ENCODE measurements at regions not wholly inside any gene's neighbourhood (a gene's known extent, or its start where the extent isn't known, plus 50 kb on each side); places are given as distances from the start of the nearest gene placed in this dataset.

GRCh38 chr10:129090165-129090564 is 376.9 kb upstream of the MGMT start:
- DNase-seq (ENCODE audit: low read depth in 2 of 3, low spot score in 1 of 3) = no peak

- DNase-seq (ENCODE audit: low read depth in 2 of 3, low spot score in 1 of 3) = no peak
Measured at GRCh38 chr10:129090618-129091366, 376.2 kb upstream of the MGMT start.

- no peak for DNase-seq (ENCODE audit: low read depth in 2 of 3, low spot score in 1 of 3)
Measured at GRCh38 chr10:129093641-129094040, 373.4 kb upstream of the MGMT start.

- DNase-seq (ENCODE audit: low read depth in 2 of 3, low spot score in 1 of 3) = no peak
Measured at GRCh38 chr10:129094233-129094632, 372.8 kb upstream of the MGMT start.

- DNase-seq (ENCODE audit: low read depth in 2 of 3, low spot score in 1 of 3) = no peak
Measured at GRCh38 chr10:129094861-129095260, 372.2 kb upstream of the MGMT start.

- DNase-seq (ENCODE audit: low read depth in 2 of 3, low spot score in 1 of 3) = no peak
Measured at GRCh38 chr10:129095680-129096064, 371.4 kb upstream of the MGMT start.

GRCh38 chr10:129096065-129096984 is 370.7 kb upstream of the MGMT start:
- DNase-seq (ENCODE audit: low read depth in 2 of 3, low spot score in 1 of 3) = no peak

GRCh38 chr10:129097776-129098330 is 369.2 kb upstream of the MGMT start:
- no peak for DNase-seq (ENCODE audit: low read depth in 2 of 3, low spot score in 1 of 3)

GRCh38 chr10:129098517-129098916 is 368.5 kb upstream of the MGMT start:
- no peak for DNase-seq (ENCODE audit: low read depth in 2 of 3, low spot score in 1 of 3)

- DNase-seq (ENCODE audit: low read depth in 2 of 3, low spot score in 1 of 3) = no peak
Measured at GRCh38 chr10:129099486-129099885, 367.6 kb upstream of the MGMT start.

- DNase-seq (ENCODE audit: low read depth in 2 of 3, low spot score in 1 of 3) = no peak
Measured at GRCh38 chr10:129099992-129100391, 367.0 kb upstream of the MGMT start.

GRCh38 chr10:129101232-129101980 is 365.6 kb upstream of the MGMT start:
- DNase-seq (ENCODE audit: low read depth in 2 of 3, low spot score in 1 of 3) = no peak

GRCh38 chr10:129102906-129103693 is 363.9 kb upstream of the MGMT start:
- DNase-seq (ENCODE audit: low read depth in 2 of 3, low spot score in 1 of 3) = no peak

- no peak for DNase-seq (ENCODE audit: low read depth in 2 of 3, low spot score in 1 of 3)
Measured at GRCh38 chr10:129104266-129105045, 362.6 kb upstream of the MGMT start.

- DNase-seq (ENCODE audit: low read depth in 2 of 3, low spot score in 1 of 3) = no peak
Measured at GRCh38 chr10:129105266-129105665, 361.8 kb upstream of the MGMT start.

GRCh38 chr10:129106314-129106713 is 360.7 kb upstream of the MGMT start:
- DNase-seq (ENCODE audit: low read depth in 2 of 3, low spot score in 1 of 3) = no peak

GRCh38 chr10:129107525-129107924 is 359.5 kb upstream of the MGMT start:
- DNase-seq (ENCODE audit: low read depth in 2 of 3, low spot score in 1 of 3) = no peak

GRCh38 chr10:129108378-129108777 is 358.7 kb upstream of the MGMT start:
- no peak for DNase-seq (ENCODE audit: low read depth in 2 of 3, low spot score in 1 of 3)

- DNase-seq (ENCODE audit: low read depth in 2 of 3, low spot score in 1 of 3) = no peak
Measured at GRCh38 chr10:129108994-129109393, 358.0 kb upstream of the MGMT start.

- DNase-seq (ENCODE audit: low read depth in 2 of 3, low spot score in 1 of 3) = no peak
Measured at GRCh38 chr10:129110780-129111179, 356.3 kb upstream of the MGMT start.
